Stomach (tissue), 4 donors: ENCODE measurements at regions not wholly inside any gene's neighbourhood (a gene's known extent, or its start where the extent isn't known, plus 50 kb on each side); places are given as distances from the start of the nearest gene placed in this dataset.
"Not testable (repeated sequence)": the region's sequence is repeated elsewhere in the genome, so short reads cannot be mapped to it uniquely, and the experiment has no call there.

Experiments
- POLR2AphosphoS5 ChIP-seq, 3 donors: sonication (generic); formaldehyde crosslinking; IDR thresholded peaks; one replicate each; pipeline ENCODE4 v1.6.1; 2016; ENCODE audit warnings: antibody characterized with exemption in 3 of 3
- TF ChIP-seq, protein P1 (sequence below), 7 experiments: fragments of 450-650 bp in 4 of 7; fragments of 200-600 bp in 3 of 7; sonication (generic) in 3 of 7; IDR thresholded peaks; one replicate each; pipeline ENCODE4 v1.5.1; 2016 to 2019; ENCODE audit warnings: antibody characterized with exemption in 7 of 7, control low read depth in 2 of 7, mild to moderate bottlenecking in 1 of 7

DNA sequence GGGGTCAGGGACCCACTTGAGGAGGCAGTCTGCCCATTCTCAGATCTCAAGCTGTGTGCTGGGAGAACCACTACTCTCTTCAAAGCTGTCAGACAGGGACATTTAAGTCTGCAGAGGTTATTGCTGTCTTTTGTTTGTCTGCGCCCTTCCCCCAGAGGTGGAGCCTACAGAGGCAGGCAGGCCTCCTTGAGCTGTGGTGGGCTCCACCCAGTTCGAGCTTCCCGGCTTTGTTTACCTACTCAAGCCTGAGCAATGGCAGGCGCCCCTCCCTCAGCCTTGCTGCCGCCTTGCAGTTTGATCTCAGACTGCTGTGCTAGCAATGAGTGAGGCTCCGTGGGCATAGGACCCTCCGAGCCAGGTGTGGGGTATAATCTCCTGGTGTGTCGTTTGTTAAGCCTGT, 140.5 kb downstream of the LPIN1 start:
- not testable (repeated sequence) for TF ChIP-seq POLR2AphosphoS5 (IDR thresholded peaks at IDR 0.05)
- TF ChIP-seq, protein P1, sequence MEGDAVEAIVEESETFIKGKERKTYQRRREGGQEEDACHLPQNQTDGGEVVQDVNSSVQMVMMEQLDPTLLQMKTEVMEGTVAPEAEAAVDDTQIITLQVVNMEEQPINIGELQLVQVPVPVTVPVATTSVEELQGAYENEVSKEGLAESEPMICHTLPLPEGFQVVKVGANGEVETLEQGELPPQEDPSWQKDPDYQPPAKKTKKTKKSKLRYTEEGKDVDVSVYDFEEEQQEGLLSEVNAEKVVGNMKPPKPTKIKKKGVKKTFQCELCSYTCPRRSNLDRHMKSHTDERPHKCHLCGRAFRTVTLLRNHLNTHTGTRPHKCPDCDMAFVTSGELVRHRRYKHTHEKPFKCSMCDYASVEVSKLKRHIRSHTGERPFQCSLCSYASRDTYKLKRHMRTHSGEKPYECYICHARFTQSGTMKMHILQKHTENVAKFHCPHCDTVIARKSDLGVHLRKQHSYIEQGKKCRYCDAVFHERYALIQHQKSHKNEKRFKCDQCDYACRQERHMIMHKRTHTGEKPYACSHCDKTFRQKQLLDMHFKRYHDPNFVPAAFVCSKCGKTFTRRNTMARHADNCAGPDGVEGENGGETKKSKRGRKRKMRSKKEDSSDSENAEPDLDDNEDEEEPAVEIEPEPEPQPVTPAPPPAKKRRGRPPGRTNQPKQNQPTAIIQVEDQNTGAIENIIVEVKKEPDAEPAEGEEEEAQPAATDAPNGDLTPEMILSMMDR (IDR thresholded peaks at IDR 0.05): not testable (repeated sequence)
